Right lobe of liver (tissue), 4 donors: ENCODE measurements at regions not wholly inside any gene's neighbourhood (a gene's known extent, or its start where the extent isn't known, plus 50 kb on each side); places are given as distances from the start of the nearest gene placed in this dataset.

Experiments
- CTCF ChIP-seq, 4 donors: fragments of 200-600 bp in 3 of 4; fragments of 450-650 bp in 1 of 4; IDR thresholded peaks; one replicate each; pipeline versions ENCODE4 v1.5.1 to v1.8.0; 2016 to 2022; ENCODE audit warnings: antibody characterized with exemption in 4 of 4, mild to moderate bottlenecking in 2 of 4
- POLR2A ChIP-seq: fragments of 450-650 bp; IDR thresholded peaks from one replicate; pipeline ENCODE4 v1.6.1; 2017; ENCODE audit warnings: antibody characterized with exemption, mild to moderate bottlenecking
- donor health status: DM: no; HTN: no; CAD: no.
- donor health status: DM: no; HTN: no; CAD: no.
- donor health status: DM: no; HTN: yes; CAD: no.

GRCh38 chr2:114354199-114354598 is 88.2 kb upstream of the DPP10 start:
- TF ChIP-seq CTCF (IDR thresholded peaks at IDR 0.05) = no peak
- no peak for TF ChIP-seq POLR2A
